ENCODE measurements at regions not wholly inside any gene's neighbourhood (a gene's known extent, or its start where the extent isn't known, plus 50 kb on each side); places are given as distances from the start of the nearest gene placed in this dataset.

DNA sequence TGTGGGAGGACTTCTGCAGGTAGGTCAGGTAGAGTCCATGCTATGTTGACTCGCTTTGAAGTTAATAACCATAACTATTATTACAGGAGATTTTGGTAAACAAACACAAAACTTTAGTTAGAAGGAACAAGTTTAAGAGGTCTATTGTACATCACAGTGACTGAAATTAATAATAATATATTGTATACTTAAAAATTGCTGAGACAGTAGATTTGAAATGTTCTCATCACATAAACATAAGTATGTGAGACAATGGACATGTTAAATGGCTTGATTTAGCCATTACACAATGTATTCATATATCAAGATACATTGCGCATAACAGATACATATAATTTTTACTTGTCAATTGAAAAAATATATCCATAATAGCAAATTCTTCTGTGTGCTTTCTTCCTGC is 91.4 kb upstream of the CD53 start:
- H3K27ac ChIP-seq, result no peak overlapping the region
- DNase-seq (ENCODE audit: low spot score in 2 of 2), result no peak
- H3K4me1 ChIP-seq, result no peaks in the 10 kb centered on the region
- no peak overlapping the region for H3K4me3 ChIP-seq
- no peaks in the 10 kb centered on the region for H3K36me3 ChIP-seq
- peaks cover 8% of the 10 kb centered on the region for H3K27me3 ChIP-seq
- TF ChIP-seq POLR2AphosphoS5 (IDR thresholded peaks at IDR 0.05), result no peak
- TF ChIP-seq, protein P1, sequence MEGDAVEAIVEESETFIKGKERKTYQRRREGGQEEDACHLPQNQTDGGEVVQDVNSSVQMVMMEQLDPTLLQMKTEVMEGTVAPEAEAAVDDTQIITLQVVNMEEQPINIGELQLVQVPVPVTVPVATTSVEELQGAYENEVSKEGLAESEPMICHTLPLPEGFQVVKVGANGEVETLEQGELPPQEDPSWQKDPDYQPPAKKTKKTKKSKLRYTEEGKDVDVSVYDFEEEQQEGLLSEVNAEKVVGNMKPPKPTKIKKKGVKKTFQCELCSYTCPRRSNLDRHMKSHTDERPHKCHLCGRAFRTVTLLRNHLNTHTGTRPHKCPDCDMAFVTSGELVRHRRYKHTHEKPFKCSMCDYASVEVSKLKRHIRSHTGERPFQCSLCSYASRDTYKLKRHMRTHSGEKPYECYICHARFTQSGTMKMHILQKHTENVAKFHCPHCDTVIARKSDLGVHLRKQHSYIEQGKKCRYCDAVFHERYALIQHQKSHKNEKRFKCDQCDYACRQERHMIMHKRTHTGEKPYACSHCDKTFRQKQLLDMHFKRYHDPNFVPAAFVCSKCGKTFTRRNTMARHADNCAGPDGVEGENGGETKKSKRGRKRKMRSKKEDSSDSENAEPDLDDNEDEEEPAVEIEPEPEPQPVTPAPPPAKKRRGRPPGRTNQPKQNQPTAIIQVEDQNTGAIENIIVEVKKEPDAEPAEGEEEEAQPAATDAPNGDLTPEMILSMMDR (IDR thresholded peaks at IDR 0.05), result no peak
- no peak for TF ChIP-seq POLR2A (IDR thresholded peaks at IDR 0.05)
- TF ChIP-seq EP300 (IDR thresholded peaks at IDR 0.05), result no peak
- WGBS, result 93% methylated on average over 2 of the region's 2 CpGs
- no peaks in the 10 kb centered on the region for H3K9me3 ChIP-seq

DNA sequence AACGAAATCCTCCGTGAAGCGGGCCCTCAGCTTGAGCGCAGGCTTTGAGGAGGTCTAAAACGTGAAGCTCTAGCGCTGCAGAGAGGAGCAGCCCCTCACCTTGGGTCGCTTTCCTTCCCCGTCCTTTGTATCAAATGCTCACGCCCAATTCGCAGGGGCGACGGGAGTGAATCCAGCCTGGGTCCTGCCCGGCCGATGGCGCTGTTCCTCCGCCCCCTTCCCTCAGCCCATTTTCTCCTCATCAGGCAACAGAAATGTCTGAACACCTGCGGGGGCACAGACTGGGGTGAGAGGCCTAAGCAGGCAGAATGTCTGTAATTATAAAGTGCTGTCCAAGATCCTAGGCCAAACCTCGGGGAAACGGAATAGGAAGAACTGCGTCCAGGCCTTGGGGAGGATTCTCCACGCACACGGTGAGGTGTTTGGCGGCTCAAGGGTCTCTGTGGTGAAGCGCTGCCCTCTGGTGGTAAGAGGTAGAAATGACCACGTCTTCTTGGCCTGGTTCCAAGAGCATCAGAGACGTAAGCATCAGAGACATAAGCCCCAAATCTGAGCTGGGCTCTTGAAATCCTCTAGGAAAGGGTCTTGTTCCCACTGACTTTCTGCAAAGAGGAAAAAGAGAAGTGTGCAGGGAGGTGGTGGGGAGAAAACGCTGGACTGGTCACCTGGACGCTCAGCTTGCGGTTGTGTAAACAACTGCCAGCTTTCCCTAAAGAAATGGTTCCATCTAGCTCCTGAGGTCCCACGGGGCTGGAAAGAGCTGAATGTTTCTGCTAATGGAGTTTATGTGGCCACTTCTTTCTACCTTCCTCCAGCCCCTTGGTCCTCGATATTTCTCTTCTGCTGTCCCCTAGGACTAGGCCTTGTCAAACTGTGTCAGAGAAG is 92.1 kb upstream of the CD53 start:
- Histone ChIP-seq H3K4me3 (no peak overlapping the region), H3K27ac (no peak overlapping the region), H3K36me3 (no peaks in the 10 kb centered on the region), H3K4me1 (no peaks in the 10 kb centered on the region), H3K9me3 (no peaks in the 10 kb centered on the region), H3K27me3 (peaks cover 8% of the 10 kb centered on the region)
- TF ChIP-seq, protein P1 (IDR thresholded peaks at IDR 0.05), result peak; percentile 57 to 67
- TF ChIP-seq EP300 (IDR thresholded peaks at IDR 0.05), result no peak
- 30% methylated on average over 26 of the region's 31 CpGs for WGBS
- peak; percentile 71 to 79 for DNase-seq (ENCODE audit: low spot score in 2 of 2)

DNA sequence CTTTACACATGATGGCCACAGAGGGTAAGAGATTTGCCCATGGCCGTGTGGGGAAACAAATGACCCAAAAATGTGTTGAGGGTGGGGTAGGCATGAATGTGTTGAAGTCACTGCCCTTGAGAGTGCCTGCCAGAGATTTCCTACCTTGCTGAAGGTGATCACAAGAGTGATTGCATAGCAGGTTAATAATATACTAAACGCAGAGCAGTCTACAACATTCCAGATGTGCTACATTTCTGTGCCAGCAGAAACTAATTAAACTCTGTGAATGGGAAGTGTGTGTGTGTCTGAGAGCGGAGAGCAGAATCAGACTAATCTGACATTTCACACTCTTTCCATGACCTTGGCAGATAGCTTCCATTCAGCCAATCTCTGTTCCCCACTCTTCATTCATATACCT is 93.3 kb upstream of the CD53 start:
- no peak for DNase-seq (ENCODE audit: low spot score in 2 of 2)
- Histone ChIP-seq H3K36me3 (no peaks in the 10 kb centered on the region), H3K4me3 (no peak overlapping the region), H3K27ac (no peak overlapping the region), H3K4me1 (no peaks in the 10 kb centered on the region), H3K27me3 (peaks cover 8% of the 10 kb centered on the region), H3K9me3 (no peaks in the 10 kb centered on the region)
- 65% methylated on average over 3 of the region's 3 CpGs for WGBS
- TF ChIP-seq POLR2A (IDR thresholded peaks at IDR 0.05) (no peak), POLR2AphosphoS5 (IDR thresholded peaks at IDR 0.05) (no peak), EP300 (IDR thresholded peaks at IDR 0.05) (no peak)
- TF ChIP-seq, protein P1 (IDR thresholded peaks at IDR 0.05), result no peak

DNA sequence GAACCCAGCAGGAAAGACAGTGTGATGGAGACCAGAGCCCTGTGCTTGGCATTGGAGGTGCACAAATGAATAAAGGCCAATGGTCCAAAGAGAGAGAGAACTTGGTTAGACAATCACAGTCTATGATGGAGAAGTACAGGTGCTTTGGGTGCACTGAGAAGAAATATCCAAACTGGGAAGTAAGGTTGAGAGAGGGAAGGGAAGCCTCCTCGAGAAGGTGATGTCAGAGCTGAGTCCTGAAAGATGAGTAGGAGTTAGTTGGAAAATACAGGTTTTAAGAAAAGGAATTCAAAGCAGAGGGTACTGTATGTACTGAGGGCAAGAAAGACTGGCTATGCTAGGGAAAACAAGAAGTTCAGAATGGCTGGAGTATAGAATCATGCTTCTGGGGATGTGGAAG is 94.1 kb upstream of the CD53 start:
- H3K4me1 ChIP-seq, result no peaks in the 10 kb centered on the region
- H3K27me3 ChIP-seq, result peaks cover 8% of the 10 kb centered on the region
- no peak for DNase-seq (ENCODE audit: low spot score in 2 of 2)
- no peaks in the 10 kb centered on the region for H3K9me3 ChIP-seq
- TF ChIP-seq POLR2AphosphoS5 (IDR thresholded peaks at IDR 0.05), result no peak
- no peak for TF ChIP-seq EP300 (IDR thresholded peaks at IDR 0.05)
- no peak for TF ChIP-seq POLR2A (IDR thresholded peaks at IDR 0.05)
- TF ChIP-seq, protein P1 (IDR thresholded peaks at IDR 0.05), result no peak
- H3K4me3 ChIP-seq, result no peak overlapping the region
- H3K27ac ChIP-seq, result no peak overlapping the region
- H3K36me3 ChIP-seq, result no peaks in the 10 kb centered on the region
- WGBS, result 75% methylated on average over 1 of the region's 1 CpG

DNA sequence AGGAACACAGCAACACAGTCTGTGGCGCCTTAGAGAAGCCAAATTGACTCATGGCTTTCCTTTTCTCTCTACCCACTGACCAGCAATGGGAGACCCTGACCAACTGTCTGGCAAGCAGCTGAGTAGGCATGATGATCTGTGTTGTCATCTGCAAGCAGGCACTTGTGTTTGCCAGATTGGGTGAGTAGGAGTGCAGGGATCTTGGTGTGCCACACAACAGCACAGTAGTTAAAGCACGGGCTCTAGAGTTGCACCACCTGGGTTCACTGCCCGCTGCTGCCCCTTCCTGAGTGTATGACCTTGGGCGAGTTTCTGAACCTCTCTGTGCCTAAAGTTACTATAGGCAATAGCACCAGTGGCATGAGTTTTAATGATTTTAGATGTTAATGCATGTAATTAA is 95.7 kb upstream of the CD53 start:
- peaks cover 8% of the 10 kb centered on the region for H3K27me3 ChIP-seq
- H3K9me3 ChIP-seq, result no peaks in the 10 kb centered on the region
- H3K4me3 ChIP-seq, result no peak overlapping the region
- no peak for DNase-seq (ENCODE audit: low spot score in 2 of 2)
- WGBS, result 52% methylated on average over 4 of the region's 4 CpGs
- no peak overlapping the region for H3K27ac ChIP-seq
- no peaks in the 10 kb centered on the region for H3K36me3 ChIP-seq
- TF ChIP-seq, protein P1 (IDR thresholded peaks at IDR 0.05), result no peak
- TF ChIP-seq EP300 (IDR thresholded peaks at IDR 0.05) (no peak), POLR2AphosphoS5 (IDR thresholded peaks at IDR 0.05) (no peak), POLR2A (IDR thresholded peaks at IDR 0.05) (no peak)
- no peaks in the 10 kb centered on the region for H3K4me1 ChIP-seq
